Hematopoietic multipotent progenitor cell (in vitro differentiated cells): ENCODE measurements at regions not wholly inside any gene's neighbourhood (a gene's known extent, or its start where the extent isn't known, plus 50 kb on each side); places are given as distances from the start of the nearest gene placed in this dataset.

ENCODE experiments used
- DNase-seq, 3 donors: peaks; one replicate each; pipeline ENCODE4 v3.0.0-alpha.2; 2011 to 2015; ENCODE audit warnings: low read depth in 2 of 3, low spot score in 2 of 3

- DNase-seq, result no peak
Measured at GRCh38 chr1:14031461-14031860, 331.5 kb downstream of the PRDM2 start.

- DNase-seq, result no peak
Measured at GRCh38 chr1:14034506-14034905, 334.5 kb downstream of the PRDM2 start.

- DNase-seq, result no peak
Measured at GRCh38 chr1:14037101-14037847, 337.3 kb downstream of the PRDM2 start.

- DNase-seq, result no peak
Measured at GRCh38 chr1:14039582-14040430, 339.8 kb downstream of the PRDM2 start.

GRCh38 chr1:14049965-14050364, 350.0 kb downstream of the PRDM2 start:
- no peak for DNase-seq

- no peak for DNase-seq
Measured at GRCh38 chr1:14055442-14056223, 355.6 kb downstream of the PRDM2 start.

- DNase-seq, result no peak
Measured at GRCh38 chr1:14057640-14058039, 357.7 kb downstream of the PRDM2 start.

GRCh38 chr1:14061204-14061603, 361.2 kb downstream of the PRDM2 start:
- DNase-seq, result no peak

- no peak for DNase-seq
Measured at GRCh38 chr1:14061722-14062121, 361.7 kb downstream of the PRDM2 start.

- no peak for DNase-seq
Measured at GRCh38 chr1:14062669-14063068, 362.7 kb downstream of the PRDM2 start.

- DNase-seq, result no peak
Measured at GRCh38 chr1:14064649-14065442, 364.9 kb downstream of the PRDM2 start.

- no peak for DNase-seq
Measured at GRCh38 chr1:14065486-14065885, 365.5 kb downstream of the PRDM2 start.

- no peak for DNase-seq
Measured at GRCh38 chr1:14067036-14067435, 367.0 kb downstream of the PRDM2 start.

GRCh38 chr1:14067711-14068110, 367.7 kb downstream of the PRDM2 start:
- no peak for DNase-seq

GRCh38 chr1:14071581-14071980, 371.6 kb downstream of the PRDM2 start:
- DNase-seq, result no peak

GRCh38 chr1:14080653-14081052, 380.7 kb downstream of the PRDM2 start:
- DNase-seq, result no peak

GRCh38 chr1:14082331-14082730, 382.3 kb downstream of the PRDM2 start:
- no peak for DNase-seq

- DNase-seq, result no peak
Measured at GRCh38 chr1:14083277-14083676, 383.3 kb downstream of the PRDM2 start.

GRCh38 chr1:14083706-14084105, 383.7 kb downstream of the PRDM2 start:
- DNase-seq, result no peak

GRCh38 chr1:14090062-14090461, 390.1 kb downstream of the PRDM2 start:
- no peak for DNase-seq
